ENCODE measurements at regions not wholly inside any gene's neighbourhood (a gene's known extent, or its start where the extent isn't known, plus 50 kb on each side); places are given as distances from the start of the nearest gene placed in this dataset.

DNA sequence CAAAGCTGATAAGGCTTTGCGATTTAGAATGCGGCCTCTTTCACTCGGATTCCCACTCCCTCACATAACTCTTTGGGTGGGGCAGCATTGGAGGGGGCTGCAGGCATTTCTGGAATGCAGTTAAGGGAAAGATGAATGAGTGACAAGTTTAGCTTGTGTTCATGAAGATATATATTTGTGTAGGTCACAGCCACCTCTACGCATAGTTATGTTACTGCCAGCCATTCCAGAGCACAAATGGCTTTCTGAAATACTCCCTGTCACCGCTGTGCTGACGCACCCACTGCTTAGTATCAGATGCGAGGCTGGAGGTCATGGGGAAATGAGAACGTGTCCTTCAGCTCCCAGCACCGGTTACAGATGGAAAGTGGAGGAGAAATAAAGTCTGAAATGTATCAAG is 54.1 kb upstream of the ATP1A1 start:
- H3K27ac Mint-ChIP-seq = no peak overlapping the region
- H3K27me3 Mint-ChIP-seq = peaks cover 2% of the 10 kb centered on the region
- no peaks in the 10 kb centered on the region for H3K4me1 Mint-ChIP-seq
- H3K4me3 Mint-ChIP-seq = no peak overlapping the region
- WGBS (ENCODE audit: insufficient coverage) = no CpG with 5 or more reads among the region's 9 CpGs
- H4K20me1 ChIP-seq (ENCODE audit: control insufficient read depth, insufficient read depth, low read length, poor library complexity, severe bottlenecking) = no peaks in the 10 kb centered on the region
- peaks cover 0 to 3% (median 0%) of the 10 kb centered on the region in 4 experiments for H3K27me3 ChIP-seq (replicated peaks in 1 of 4; ENCODE audit: control extremely low read depth in 1 of 4, control insufficient read depth in 3 of 4, insufficient read depth in 4 of 4, low read length in 3 of 4)
- ATAC-seq (ENCODE audit: low read depth) = no peak
- no peaks in the 10 kb centered on the region for H3K36me3 ChIP-seq (replicated peaks in 1 of 2; ENCODE audit: control extremely low read depth in 1 of 2, control insufficient read depth in 1 of 2, extremely low read depth in 1 of 2, insufficient read depth in 2 of 2, low read length in 1 of 2)
- H2AFZ ChIP-seq (ENCODE audit: insufficient read depth, low read depth, low read length, poor library complexity, severe bottlenecking) = no peak overlapping the region
- no peaks in the 10 kb centered on the region for H3K9me3 ChIP-seq (ENCODE audit: control extremely low read depth in 1 of 3, control insufficient read depth in 2 of 3, insufficient read depth in 1 of 3, low read length in 2 of 3)
- no peak for DNase-seq
- TF ChIP-seq EZH2 (IDR thresholded peaks at IDR 0.05; ENCODE audit: borderline replicate concordance, insufficient read depth, low read depth, low read length, poor library complexity, severe bottlenecking) (no peak), CTCF (IDR thresholded peaks at IDR 0.05) (no peak)
- H3K9me3 Mint-ChIP-seq (ENCODE audit: insufficient read depth) = no peaks in the 10 kb centered on the region
- CTCF ChIA-PET = no interaction called here
- POLR2A ChIA-PET = no interaction called here
- no peak overlapping the region for H3K27ac ChIP-seq (ENCODE audit: low read length in 2 of 2)
- H3K4me2 ChIP-seq (replicated peaks; ENCODE audit: low read depth, low read length, poor library complexity, severe bottlenecking) = no peak overlapping the region
- H3K4me1 ChIP-seq (ENCODE audit: control insufficient read depth in 2 of 2, insufficient read depth in 2 of 2, low read length in 2 of 2) = no peaks in the 10 kb centered on the region
- intact Hi-C loops (cut with micrococcal nuclease) = no loop called here
- H3K9ac ChIP-seq (ENCODE audit: low read length) = no peak overlapping the region
- H3K4me3 ChIP-seq (ENCODE audit: control extremely low read depth in 1 of 5, extremely low read depth in 1 of 5, insufficient read depth in 1 of 5, low read depth in 2 of 5, low read length in 4 of 5) = no peak overlapping the region
- no peaks in the 10 kb centered on the region for H3K79me2 ChIP-seq (ENCODE audit: control insufficient read depth, insufficient read depth, low read length)

DNA sequence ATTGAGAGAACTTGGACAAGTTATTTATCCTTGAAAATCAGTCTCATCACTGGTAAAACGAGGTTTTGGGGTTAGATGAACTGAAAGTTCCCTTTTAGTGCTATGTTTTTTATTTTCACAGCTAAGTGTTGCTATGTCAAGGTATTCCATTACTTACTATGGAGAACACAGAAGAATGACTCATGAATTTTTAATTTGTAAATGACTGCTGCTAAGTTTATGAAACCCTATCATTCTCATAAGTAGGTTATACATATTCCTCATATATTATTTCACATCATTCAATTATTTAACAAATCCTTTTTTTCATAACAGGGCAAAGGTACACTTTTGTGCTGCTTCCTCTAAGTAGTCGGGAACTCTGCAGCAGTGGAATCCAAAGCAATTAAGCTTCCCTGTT is 52.2 kb upstream of the ATP1A1 start:
- Histone ChIP-seq H3K36me3 (replicated peaks in 1 of 2; ENCODE audit: control extremely low read depth in 1 of 2, control insufficient read depth in 1 of 2, extremely low read depth in 1 of 2, insufficient read depth in 2 of 2, low read length in 1 of 2) (no peaks in the 10 kb centered on the region), H3K9ac (ENCODE audit: low read length) (no peak overlapping the region), H4K20me1 (ENCODE audit: control insufficient read depth, insufficient read depth, low read length, poor library complexity, severe bottlenecking) (no peaks in the 10 kb centered on the region), H3K4me1 (ENCODE audit: control insufficient read depth in 2 of 2, insufficient read depth in 2 of 2, low read length in 2 of 2) (peaks cover 11 to 14% of the 10 kb centered on the region in 2 donors), H2AFZ (ENCODE audit: insufficient read depth, low read depth, low read length, poor library complexity, severe bottlenecking) (no peak overlapping the region), H3K27ac (ENCODE audit: low read length in 2 of 2) (no peak overlapping the region), H3K9me3 (ENCODE audit: control extremely low read depth in 1 of 3, control insufficient read depth in 2 of 3, insufficient read depth in 1 of 3, low read length in 2 of 3) (no peaks in the 10 kb centered on the region), H3K4me3 (ENCODE audit: control extremely low read depth in 1 of 5, extremely low read depth in 1 of 5, insufficient read depth in 1 of 5, low read depth in 2 of 5, low read length in 4 of 5) (no peak overlapping the region), H3K27me3 (replicated peaks in 1 of 4; ENCODE audit: control extremely low read depth in 1 of 4, control insufficient read depth in 3 of 4, insufficient read depth in 4 of 4, low read length in 3 of 4) (peaks cover 0 to 3% (median 0%) of the 10 kb centered on the region in 4 experiments), H3K79me2 (ENCODE audit: control insufficient read depth, insufficient read depth, low read length) (no peaks in the 10 kb centered on the region), H3K4me2 (replicated peaks; ENCODE audit: low read depth, low read length, poor library complexity, severe bottlenecking) (no peak overlapping the region)
- intact Hi-C loops (cut with micrococcal nuclease) = no loop called here
- TF ChIP-seq EZH2 (IDR thresholded peaks at IDR 0.05; ENCODE audit: borderline replicate concordance, insufficient read depth, low read depth, low read length, poor library complexity, severe bottlenecking) = no peak
- TF ChIP-seq CTCF (IDR thresholded peaks at IDR 0.05) = no peak
- CTCF ChIA-PET = no interaction called here
- Mint-ChIP-seq H3K9me3 (ENCODE audit: insufficient read depth) (no peaks in the 10 kb centered on the region), H3K27me3 (no peaks in the 10 kb centered on the region), H3K4me3 (no peak overlapping the region), H3K27ac (no peak overlapping the region), H3K4me1 (peaks cover 13% of the 10 kb centered on the region)
- WGBS (ENCODE audit: insufficient coverage) = 83% methylated on average over 1 of the region's 2 CpGs
- DNase-seq = no peak
- POLR2A ChIA-PET = no interaction called here
- ATAC-seq (ENCODE audit: low read depth) = no peak
